DMS 273 (cell line): ENCODE measurements at regions not wholly inside any gene's neighbourhood (a gene's known extent, or its start where the extent isn't known, plus 50 kb on each side); places are given as distances from the start of the nearest gene placed in this dataset.
"Not testable (repeated sequence)": the region's sequence is repeated elsewhere in the genome, so short reads cannot be mapped to it uniquely, and the experiment has no call there.

Experiments
- DNase-seq: peaks from one replicate; lab custom pipeline; 2025; ENCODE audit not compliant: unreplicated experiment; lab: John Stamatoyannopoulos, UW

- peak; percentile 23 for DNase-seq
Measured at GRCh38 chr20:43404878-43405277, 52.8 kb upstream of the SRSF6 start.

DNA sequence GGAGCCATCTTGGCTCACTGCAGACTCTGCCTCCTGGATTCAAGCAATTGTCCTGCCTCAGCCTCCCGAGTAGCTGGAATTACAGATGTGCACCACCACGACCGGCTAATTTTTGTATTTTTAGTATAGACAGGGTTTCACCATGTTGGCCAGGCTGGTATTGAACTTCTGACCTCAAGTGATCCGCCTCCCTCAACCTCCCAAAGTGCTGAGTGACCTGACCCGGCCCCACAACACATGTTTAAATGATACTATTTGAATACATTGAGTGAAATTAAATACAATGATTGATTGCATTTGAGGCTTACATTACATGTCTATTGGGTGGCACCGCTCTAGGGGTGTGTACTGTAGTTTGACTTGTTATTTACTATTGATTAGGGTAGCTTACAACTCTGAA lies 56.8 kb upstream of the SRSF6 start:
- DNase-seq, result not testable (repeated sequence)

- DNase-seq, result no peak
Measured at GRCh38 chr20:43398676-43399324, 58.9 kb upstream of the SRSF6 start.

DNA sequence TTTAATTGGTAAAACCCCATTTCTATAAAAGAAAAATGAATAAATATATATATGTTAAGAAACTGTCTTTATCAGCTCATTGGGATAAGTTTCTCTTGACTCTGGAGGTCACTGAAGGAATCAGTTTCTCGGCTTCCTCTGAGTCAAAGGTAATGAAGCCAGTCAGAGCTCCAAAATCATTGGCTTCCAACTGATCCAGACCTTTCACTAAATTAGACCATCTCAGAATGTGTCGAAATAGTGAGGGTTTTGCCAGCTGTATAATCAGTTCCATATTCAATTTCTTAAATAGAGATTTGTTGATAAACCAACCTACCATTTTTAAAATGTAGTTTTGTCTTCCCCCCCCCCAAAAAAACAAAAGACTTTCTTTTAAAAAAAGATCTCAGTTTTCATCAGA lies 60.5 kb upstream of the SRSF6 start:
- no peak for DNase-seq

- no peak for DNase-seq
Measured at GRCh38 chr20:43393052-43393451, 64.6 kb upstream of the SRSF6 start.

- no peak for DNase-seq
Measured at GRCh38 chr20:43392561-43392960, 65.1 kb upstream of the SRSF6 start.

DNA sequence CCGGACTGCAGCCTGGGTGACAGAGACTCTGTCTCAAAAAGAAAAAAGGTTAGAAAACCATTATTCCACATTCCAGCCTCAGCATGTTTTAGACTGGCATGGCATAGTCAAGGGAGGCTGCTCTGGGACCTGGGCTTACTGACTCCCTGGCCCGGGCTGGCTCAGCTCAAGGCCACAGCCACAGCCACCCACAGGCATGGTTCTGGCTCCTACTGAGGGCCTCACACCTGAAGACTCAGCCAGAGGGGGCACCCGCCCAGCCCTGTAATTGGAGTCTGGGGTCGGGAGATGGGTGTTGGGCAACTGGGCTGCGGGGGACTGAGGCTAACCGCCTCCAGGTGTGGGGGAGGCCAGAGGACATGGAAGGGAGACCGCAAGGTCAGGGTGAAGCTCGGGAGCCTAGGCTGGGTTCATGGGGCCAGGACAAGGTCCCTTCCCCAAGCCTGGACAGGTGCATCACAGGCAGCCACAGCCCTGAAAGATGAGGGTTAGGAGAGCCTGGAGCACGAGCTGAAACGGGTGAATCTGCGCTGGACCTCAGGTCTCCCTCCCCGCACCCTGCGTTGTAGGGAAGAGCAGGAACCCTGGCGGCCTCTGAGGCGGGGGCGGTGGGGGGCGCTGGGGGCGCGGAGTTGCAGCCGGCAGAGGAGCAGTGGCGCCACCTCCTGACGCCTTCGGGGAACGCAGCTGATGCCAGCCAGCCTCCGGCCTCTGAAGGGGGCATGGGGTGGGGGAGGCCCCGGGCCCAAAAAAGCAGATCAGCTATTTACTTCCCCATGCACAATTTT lies 67.7 kb upstream of the SRSF6 start:
- DNase-seq, result peak; percentile 13

GRCh38 chr20:43389211-43389610 lies 68.5 kb upstream of the SRSF6 start:
- no peak for DNase-seq

GRCh38 chr20:43388268-43389002 lies 69.3 kb upstream of the SRSF6 start:
- DNase-seq, result no peak

DNA sequence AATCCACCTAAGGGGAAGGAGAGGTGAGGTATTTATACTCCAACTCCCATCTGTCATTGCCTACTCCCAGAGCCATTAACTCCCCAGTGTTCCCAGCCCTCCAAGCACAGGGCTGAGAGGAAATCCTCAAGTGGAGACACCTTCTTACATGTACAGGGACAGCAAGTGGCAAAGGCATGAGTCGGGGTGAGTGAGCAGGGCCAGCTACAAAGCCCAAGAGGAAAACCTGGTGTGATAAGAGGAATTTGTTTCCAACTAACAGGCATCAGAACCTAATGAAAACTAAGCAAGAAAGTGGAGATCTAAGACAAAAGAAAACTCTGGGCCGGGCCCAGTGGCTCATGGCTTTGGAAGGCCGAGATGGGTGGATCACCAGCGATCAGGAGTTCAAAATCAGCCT lies 70.0 kb upstream of the SRSF6 start:
- DNase-seq, result no peak

DNA sequence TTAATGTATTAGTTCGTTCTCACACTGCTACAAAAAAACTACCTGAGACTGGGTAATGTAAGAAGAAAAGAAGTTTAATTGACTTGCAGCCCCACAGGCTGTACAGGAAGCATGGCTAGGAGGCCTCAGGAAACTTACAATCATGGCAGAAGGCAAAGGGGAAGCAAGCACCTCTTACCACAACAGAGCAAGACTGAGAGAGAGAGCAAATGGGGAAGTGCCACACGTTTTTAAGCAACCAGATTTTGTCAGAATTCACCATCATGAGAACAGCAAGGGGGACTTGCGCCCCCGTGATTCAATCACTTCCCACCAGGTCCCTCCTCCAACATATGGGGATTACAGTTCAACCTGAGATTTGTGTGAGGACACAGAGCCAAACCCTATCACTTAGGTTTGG lies 70.8 kb upstream of the SRSF6 start:
- no peak for DNase-seq

GRCh38 chr20:43385914-43386313 lies 71.8 kb upstream of the SRSF6 start:
- no peak for DNase-seq

- DNase-seq, result peak; percentile 8
Measured at GRCh38 chr20:43384101-43384940, 73.4 kb upstream of the SRSF6 start.

GRCh38 chr20:43383026-43383795 lies 74.5 kb upstream of the SRSF6 start:
- DNase-seq, result no peak

- DNase-seq, result not testable (repeated sequence)
Measured at GRCh38 chr20:43382135-43382534, 75.6 kb upstream of the SRSF6 start.

DNA sequence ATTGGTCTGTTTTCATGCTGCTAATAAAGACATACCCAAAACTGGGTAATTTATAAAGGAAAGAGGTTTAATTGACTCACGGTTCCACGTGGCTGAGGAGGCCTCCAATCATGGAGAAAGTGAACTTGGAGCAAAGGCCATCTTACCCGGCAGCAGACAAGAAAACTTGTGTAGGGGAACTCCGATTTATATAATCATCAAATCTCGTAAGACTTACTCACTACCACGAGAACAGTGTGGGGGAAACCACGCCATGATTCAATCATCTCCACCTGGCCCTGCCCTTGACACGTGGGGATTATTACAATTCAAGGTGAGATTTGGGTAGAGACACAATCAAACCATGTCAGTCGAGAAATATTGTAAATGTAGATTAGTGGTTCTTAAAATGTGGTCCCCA lies 76.2 kb upstream of the SRSF6 start:
- DNase-seq, result not testable (repeated sequence)

GRCh38 chr20:43379239-43379917 lies 78.3 kb upstream of the SRSF6 start:
- no peak for DNase-seq

DNA sequence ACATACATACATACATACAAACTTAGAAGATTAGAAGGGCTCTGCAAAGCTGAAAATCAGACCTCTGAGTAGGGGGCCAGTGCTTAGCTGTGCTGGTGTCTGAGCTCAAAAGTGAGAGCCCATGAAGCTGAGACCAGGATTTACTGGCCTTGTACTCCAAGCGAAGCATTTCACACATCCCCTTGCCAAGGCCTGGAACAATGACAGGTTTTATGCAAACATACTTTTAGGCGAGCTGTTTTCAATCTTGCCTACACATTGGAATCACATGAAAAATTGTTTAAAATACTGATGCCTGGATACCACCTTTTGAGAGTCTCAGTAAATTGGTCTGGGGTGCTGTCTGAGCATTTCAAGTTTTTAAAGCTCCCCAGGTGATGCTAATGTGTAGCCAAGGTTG lies 80.9 kb upstream of the SRSF6 start:
- no peak for DNase-seq

DNA sequence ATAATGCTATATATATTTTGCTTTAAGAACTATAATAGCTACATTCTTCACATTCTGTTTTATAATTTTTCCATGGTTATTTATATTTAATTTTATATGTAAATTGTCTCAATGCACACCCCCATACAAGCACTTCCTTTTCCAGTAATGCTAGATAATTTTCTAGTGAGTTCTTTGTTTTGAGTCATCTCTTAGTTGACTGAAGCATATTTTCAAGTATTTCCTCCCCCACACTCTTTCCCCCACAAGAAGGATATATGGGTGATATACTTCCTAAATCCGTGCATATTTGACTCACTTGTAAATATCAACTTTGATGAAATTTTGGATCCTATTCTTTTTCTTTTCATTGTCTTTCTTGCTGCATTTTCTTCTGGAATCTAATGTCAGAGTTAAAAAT lies 82.1 kb upstream of the SRSF6 start:
- no peak for DNase-seq

- DNase-seq, result no peak
Measured at GRCh38 chr20:43372051-43372450, 85.6 kb upstream of the SRSF6 start.
